SK-N-SH (cell line): ENCODE measurements at regions not wholly inside any gene's neighbourhood (a gene's known extent, or its start where the extent isn't known, plus 50 kb on each side); places are given as distances from the start of the nearest gene placed in this dataset.

Source experiments
- CTCF ChIA-PET: fragments of 300-600, 350-600 bp; formaldehyde crosslinking; extraction: SDS; loops from one replicate; lab custom pipeline; 2021; lab: Yijun Ruan, JAX
- POLR2A ChIA-PET: fragments of 350-600 bp; sonication (Branson Sonifier 250); formaldehyde crosslinking; extraction: SDS; loops from one replicate; lab custom pipeline; 2020; ENCODE audit warnings: antibody characterized with exemption, inconsistent platforms; lab: Yijun Ruan, JAX
- DNase-seq: peaks from one replicate; pipeline ENCODE4 v3.0.0; 2012
- H2AFZ ChIP-seq: fragments of 200-600 bp; sonication (generic); 2 replicates; pipeline ENCODE4 v1.8.1; 2016; ENCODE audit warnings: antibody characterized with exemption, mild to moderate bottlenecking, low read depth
- H3F3A ChIP-seq: fragments of 200-600 bp; sonication (generic); replicated peaks from 2 replicates; pipeline ENCODE3; 2016; ENCODE audit warnings: antibody characterized with exemption, mild to moderate bottlenecking; ENCODE audit not compliant: insufficient read depth
- H3K27ac ChIP-seq, 2 experiments: fragments of 200-500 bp in 1 of 2; fragments of 200-600 bp in 1 of 2; sonication (Bioruptor generic) in 1 of 2; sonication (generic), shearing (Covaris generic) in 1 of 2; 2 replicates each; pipeline versions ENCODE4 v1.5.1 to v1.6.1; 2014 to 2016; ENCODE audit warnings: low read depth in 2 of 2, inconsistent platforms in 1 of 2, low read length in 1 of 2, mild to moderate bottlenecking in 1 of 2, mixed read lengths in 1 of 2
- H3K27me3 ChIP-seq: fragments of 200-600 bp; sonication (generic), shearing (Covaris generic); 2 replicates; pipeline ENCODE4 v1.6.1; 2016; ENCODE audit warnings: mixed run types; ENCODE audit not compliant: insufficient read depth
- H3K36me3 ChIP-seq, 2 experiments: fragments of 200-500 bp in 1 of 2; fragments of 200-600 bp in 1 of 2; sonication (Bioruptor generic) in 1 of 2; sonication (generic) in 1 of 2; replicated peaks in 1 of 2; 2 replicates each; pipeline versions ENCODE3 to v1.5.1; 2014 to 2016; ENCODE audit warnings: low read length in 1 of 2, mild to moderate bottlenecking in 1 of 2; ENCODE audit not compliant: insufficient read depth in 2 of 2, control insufficient read depth in 1 of 2
- H3K4me1 ChIP-seq, 2 experiments: fragments of 200-500 bp in 1 of 2; fragments of 200-600 bp in 1 of 2; sonication (Bioruptor generic) in 1 of 2; sonication (generic), shearing (Covaris generic) in 1 of 2; 2 replicates each; pipeline versions ENCODE4 v1.5.1 to v1.6.1; 2014 to 2016; ENCODE audit warnings: low read depth in 1 of 2, low read length in 1 of 2, mixed run types in 1 of 2; ENCODE audit not compliant: insufficient read depth in 2 of 2, control insufficient read depth in 1 of 2
- H3K4me2 ChIP-seq: fragments of 200-600 bp; sonication (generic), shearing (Covaris generic); 2 replicates; pipeline ENCODE4 v1.6.1; 2017; ENCODE audit warnings: mixed run types
- H3K4me3 ChIP-seq, 2 experiments: fragments of 200-500 bp in 1 of 2; fragments of 200-600 bp in 1 of 2; sonication (Bioruptor generic) in 1 of 2; sonication (generic), shearing (Covaris generic) in 1 of 2; 2 replicates each; pipeline versions ENCODE4 v1.5.1 to v1.8.1; 2014 to 2016; ENCODE audit warnings: low read depth in 2 of 2, inconsistent platforms in 1 of 2, low read length in 1 of 2, mild to moderate bottlenecking in 1 of 2, mixed read lengths in 1 of 2, moderate library complexity in 1 of 2
- H3K79me2 ChIP-seq: fragments of 200-600 bp; sonication (generic); 2 replicates; pipeline ENCODE4 v1.8.1; 2017; ENCODE audit warnings: mild to moderate bottlenecking; ENCODE audit not compliant: insufficient read depth
- H3K9ac ChIP-seq: fragments of 200-600 bp; sonication (generic); 2 replicates; pipeline ENCODE4 v1.6.1; 2017; ENCODE audit warnings: mixed run types
- H3K9me2 ChIP-seq: fragments of 200-600 bp; sonication (generic); 2 replicates; pipeline ENCODE4 v1.6.1; 2017; ENCODE audit warnings: mixed run types
- H3K9me3 ChIP-seq: fragments of 200-600 bp; sonication (generic); 2 replicates; pipeline ENCODE4 v1.6.1; 2017; ENCODE audit warnings: mixed run types, mild to moderate bottlenecking, moderate library complexity
- H4K20me1 ChIP-seq: fragments of 200-600 bp; sonication (generic); 2 replicates; pipeline ENCODE4 v1.6.1; 2017; ENCODE audit warnings: mild to moderate bottlenecking, mixed run types; ENCODE audit not compliant: insufficient read depth
- ELF1 ChIP-seq: IDR thresholded peaks from 2 replicates; pipeline ENCODE4 v1.4.0; 2012
- EP300 ChIP-seq, 2 experiments: IDR thresholded peaks; 2 replicates each; pipeline versions ENCODE4 v1.4.0 to v1.6.1; 2012; ENCODE audit warnings: borderline replicate concordance in 1 of 2, low read depth in 1 of 2, low read length in 1 of 2
- EZH2phosphoT487 ChIP-seq: fragments of 200-600 bp; sonication (generic); IDR thresholded peaks from 2 replicates; pipeline ENCODE4 v1.6.1; 2017; ENCODE audit warnings: low read depth, mixed run types, mild to moderate bottlenecking, antibody characterized with exemption, moderate library complexity, borderline replicate concordance
- FOSL2 ChIP-seq: IDR thresholded peaks from 2 replicates; pipeline ENCODE4 v1.4.0; 2012; ENCODE audit warnings: low read depth, mild to moderate bottlenecking, moderate library complexity, borderline replicate concordance
- FOXM1 ChIP-seq: IDR thresholded peaks from 2 replicates; pipeline ENCODE4 v1.4.0; 2012; ENCODE audit warnings: low read depth, mild to moderate bottlenecking
- GABPA ChIP-seq: IDR thresholded peaks from 2 replicates; pipeline ENCODE4 v1.4.0; 2012; ENCODE audit warnings: low read depth, mild to moderate bottlenecking
- MEF2A ChIP-seq: IDR thresholded peaks from 2 replicates; pipeline ENCODE4 v1.4.0; 2012; ENCODE audit warnings: low read depth, borderline replicate concordance
- POLR2AphosphoS5 ChIP-seq: IDR thresholded peaks from 2 replicates; pipeline ENCODE4 v1.6.1; 2012; ENCODE audit warnings: low read depth, low read length
- RAD21 ChIP-seq: IDR thresholded peaks from 2 replicates; pipeline ENCODE4 v1.6.1; 2012; ENCODE audit warnings: mild to moderate bottlenecking, low read length
- RFX5 ChIP-seq: IDR thresholded peaks from 2 replicates; pipeline ENCODE4 v1.6.1; 2012; ENCODE audit warnings: mild to moderate bottlenecking, improper control_type of control experiment, low read length
- RXRA ChIP-seq: IDR thresholded peaks from 2 replicates; pipeline ENCODE4 v1.4.0; 2012; ENCODE audit warnings: low read depth, mild to moderate bottlenecking, borderline replicate concordance
- SIN3A ChIP-seq: IDR thresholded peaks from 2 replicates; pipeline ENCODE4 v1.6.1; 2012; ENCODE audit warnings: low read depth, mild to moderate bottlenecking, low read length, moderate library complexity, borderline replicate concordance
- TAF1 ChIP-seq: IDR thresholded peaks from 2 replicates; pipeline ENCODE4 v1.6.1; 2012; ENCODE audit warnings: low read depth, mild to moderate bottlenecking, low read length, moderate library complexity, borderline replicate concordance
- TEAD4 ChIP-seq: IDR thresholded peaks from 2 replicates; pipeline ENCODE4 v1.4.0; 2012; ENCODE audit warnings: mild to moderate bottlenecking, borderline replicate concordance; ENCODE audit not compliant: insufficient read depth
- YY1 ChIP-seq: IDR thresholded peaks from 2 replicates; pipeline ENCODE4 v1.4.0; 2012; ENCODE audit warnings: low read depth, mild to moderate bottlenecking
- WGBS: methylation state at CpG from one replicate; pipeline ENCODE4 v1.1.6; 2017; ENCODE audit warnings: low lambda C conversion rate; 5-methylcytosine and 5-hydroxymethylcytosine counted together
- TF ChIP-seq, protein P1 (sequence below): fragments of 200-600 bp; sonication (generic); IDR thresholded peaks from 2 replicates; pipeline ENCODE4 v1.6.1; 2017; ENCODE audit warnings: antibody characterized with exemption, mild to moderate bottlenecking, moderate library complexity
- TF ChIP-seq, protein P2 (sequence below): IDR thresholded peaks from 2 replicates; pipeline ENCODE4; 2012
- TF ChIP-seq, protein P3 (sequence below): IDR thresholded peaks from 2 replicates; pipeline ENCODE4 v1.6.1; 2012; ENCODE audit warnings: mild to moderate bottlenecking, low read depth, low read length, moderate library complexity
- TF ChIP-seq, protein P4 (sequence below): IDR thresholded peaks from 2 replicates; pipeline ENCODE4 v1.4.0; 2012; ENCODE audit warnings: low read depth, borderline replicate concordance
- TF ChIP-seq, protein P5 (sequence below): fragments of 150-350 bp; IDR thresholded peaks from 2 replicates; pipeline ENCODE4 v1.6.1; 2017; ENCODE audit warnings: antibody characterized with exemption, low read length, low read depth, borderline replicate concordance

DNA sequence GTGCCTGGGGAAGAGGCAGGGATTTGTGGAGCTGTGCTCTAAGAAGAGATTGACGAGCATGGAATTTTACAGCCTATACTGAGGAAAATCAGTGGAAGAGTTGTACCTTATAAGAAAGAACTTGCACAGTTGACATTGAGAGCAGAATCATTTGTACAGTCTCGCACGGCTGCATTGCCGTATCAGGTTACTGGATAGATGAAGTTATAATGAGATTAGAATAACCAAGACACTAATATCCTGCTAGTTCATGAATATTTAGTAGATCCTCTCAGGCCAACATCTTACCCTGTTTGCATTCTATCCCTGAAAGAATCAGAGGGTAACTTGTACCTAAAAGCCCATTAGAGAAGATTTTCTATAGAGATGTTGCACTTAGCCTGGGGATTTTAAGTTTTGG, 447.1 kb downstream of the PREX1 start:
- no peaks in the 10 kb centered on the region for H4K20me1 ChIP-seq
- TF ChIP-seq FOSL2 (no peak), GABPA (no peak), RAD21 (no peak), YY1 (no peak), RFX5 (no peak), FOXM1 (no peak), POLR2AphosphoS5 (no peak), SIN3A (no peak), EZH2phosphoT487 (no peak), ELF1 (no peak), MEF2A (no peak), TEAD4 (no peak), EP300 (IDR thresholded peaks at IDR 0.05; ENCODE audit: borderline replicate concordance in 1 of 2, low read depth in 1 of 2, low read length in 1 of 2) (no peak), TAF1 (no peak), RXRA (no peak)
- TF ChIP-seq, protein P1, sequence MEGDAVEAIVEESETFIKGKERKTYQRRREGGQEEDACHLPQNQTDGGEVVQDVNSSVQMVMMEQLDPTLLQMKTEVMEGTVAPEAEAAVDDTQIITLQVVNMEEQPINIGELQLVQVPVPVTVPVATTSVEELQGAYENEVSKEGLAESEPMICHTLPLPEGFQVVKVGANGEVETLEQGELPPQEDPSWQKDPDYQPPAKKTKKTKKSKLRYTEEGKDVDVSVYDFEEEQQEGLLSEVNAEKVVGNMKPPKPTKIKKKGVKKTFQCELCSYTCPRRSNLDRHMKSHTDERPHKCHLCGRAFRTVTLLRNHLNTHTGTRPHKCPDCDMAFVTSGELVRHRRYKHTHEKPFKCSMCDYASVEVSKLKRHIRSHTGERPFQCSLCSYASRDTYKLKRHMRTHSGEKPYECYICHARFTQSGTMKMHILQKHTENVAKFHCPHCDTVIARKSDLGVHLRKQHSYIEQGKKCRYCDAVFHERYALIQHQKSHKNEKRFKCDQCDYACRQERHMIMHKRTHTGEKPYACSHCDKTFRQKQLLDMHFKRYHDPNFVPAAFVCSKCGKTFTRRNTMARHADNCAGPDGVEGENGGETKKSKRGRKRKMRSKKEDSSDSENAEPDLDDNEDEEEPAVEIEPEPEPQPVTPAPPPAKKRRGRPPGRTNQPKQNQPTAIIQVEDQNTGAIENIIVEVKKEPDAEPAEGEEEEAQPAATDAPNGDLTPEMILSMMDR, result no peak
- TF ChIP-seq, protein P2, sequence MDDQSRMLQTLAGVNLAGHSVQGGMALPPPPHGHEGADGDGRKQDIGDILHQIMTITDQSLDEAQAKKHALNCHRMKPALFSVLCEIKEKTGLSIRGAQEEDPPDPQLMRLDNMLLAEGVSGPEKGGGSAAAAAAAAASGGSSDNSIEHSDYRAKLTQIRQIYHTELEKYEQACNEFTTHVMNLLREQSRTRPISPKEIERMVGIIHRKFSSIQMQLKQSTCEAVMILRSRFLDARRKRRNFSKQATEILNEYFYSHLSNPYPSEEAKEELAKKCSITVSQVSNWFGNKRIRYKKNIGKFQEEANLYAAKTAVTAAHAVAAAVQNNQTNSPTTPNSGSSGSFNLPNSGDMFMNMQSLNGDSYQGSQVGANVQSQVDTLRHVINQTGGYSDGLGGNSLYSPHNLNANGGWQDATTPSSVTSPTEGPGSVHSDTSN, result no peak
- TF ChIP-seq, protein P3, sequence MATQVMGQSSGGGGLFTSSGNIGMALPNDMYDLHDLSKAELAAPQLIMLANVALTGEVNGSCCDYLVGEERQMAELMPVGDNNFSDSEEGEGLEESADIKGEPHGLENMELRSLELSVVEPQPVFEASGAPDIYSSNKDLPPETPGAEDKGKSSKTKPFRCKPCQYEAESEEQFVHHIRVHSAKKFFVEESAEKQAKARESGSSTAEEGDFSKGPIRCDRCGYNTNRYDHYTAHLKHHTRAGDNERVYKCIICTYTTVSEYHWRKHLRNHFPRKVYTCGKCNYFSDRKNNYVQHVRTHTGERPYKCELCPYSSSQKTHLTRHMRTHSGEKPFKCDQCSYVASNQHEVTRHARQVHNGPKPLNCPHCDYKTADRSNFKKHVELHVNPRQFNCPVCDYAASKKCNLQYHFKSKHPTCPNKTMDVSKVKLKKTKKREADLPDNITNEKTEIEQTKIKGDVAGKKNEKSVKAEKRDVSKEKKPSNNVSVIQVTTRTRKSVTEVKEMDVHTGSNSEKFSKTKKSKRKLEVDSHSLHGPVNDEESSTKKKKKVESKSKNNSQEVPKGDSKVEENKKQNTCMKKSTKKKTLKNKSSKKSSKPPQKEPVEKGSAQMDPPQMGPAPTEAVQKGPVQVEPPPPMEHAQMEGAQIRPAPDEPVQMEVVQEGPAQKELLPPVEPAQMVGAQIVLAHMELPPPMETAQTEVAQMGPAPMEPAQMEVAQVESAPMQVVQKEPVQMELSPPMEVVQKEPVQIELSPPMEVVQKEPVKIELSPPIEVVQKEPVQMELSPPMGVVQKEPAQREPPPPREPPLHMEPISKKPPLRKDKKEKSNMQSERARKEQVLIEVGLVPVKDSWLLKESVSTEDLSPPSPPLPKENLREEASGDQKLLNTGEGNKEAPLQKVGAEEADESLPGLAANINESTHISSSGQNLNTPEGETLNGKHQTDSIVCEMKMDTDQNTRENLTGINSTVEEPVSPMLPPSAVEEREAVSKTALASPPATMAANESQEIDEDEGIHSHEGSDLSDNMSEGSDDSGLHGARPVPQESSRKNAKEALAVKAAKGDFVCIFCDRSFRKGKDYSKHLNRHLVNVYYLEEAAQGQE, result no peak
- TF ChIP-seq, protein P4, sequence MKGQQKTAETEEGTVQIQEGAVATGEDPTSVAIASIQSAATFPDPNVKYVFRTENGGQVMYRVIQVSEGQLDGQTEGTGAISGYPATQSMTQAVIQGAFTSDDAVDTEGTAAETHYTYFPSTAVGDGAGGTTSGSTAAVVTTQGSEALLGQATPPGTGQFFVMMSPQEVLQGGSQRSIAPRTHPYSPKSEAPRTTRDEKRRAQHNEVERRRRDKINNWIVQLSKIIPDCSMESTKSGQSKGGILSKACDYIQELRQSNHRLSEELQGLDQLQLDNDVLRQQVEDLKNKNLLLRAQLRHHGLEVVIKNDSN, result no peak
- TF ChIP-seq, protein P5, sequence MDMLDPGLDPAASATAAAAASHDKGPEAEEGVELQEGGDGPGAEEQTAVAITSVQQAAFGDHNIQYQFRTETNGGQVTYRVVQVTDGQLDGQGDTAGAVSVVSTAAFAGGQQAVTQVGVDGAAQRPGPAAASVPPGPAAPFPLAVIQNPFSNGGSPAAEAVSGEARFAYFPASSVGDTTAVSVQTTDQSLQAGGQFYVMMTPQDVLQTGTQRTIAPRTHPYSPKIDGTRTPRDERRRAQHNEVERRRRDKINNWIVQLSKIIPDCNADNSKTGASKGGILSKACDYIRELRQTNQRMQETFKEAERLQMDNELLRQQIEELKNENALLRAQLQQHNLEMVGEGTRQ, result no peak
- TF ChIP-seq, all 33 proteins: peak for 0
- H2AFZ ChIP-seq, result no peak overlapping the region
- H3K9ac ChIP-seq, result no peak overlapping the region
- H3K9me3 ChIP-seq, result no peaks in the 10 kb centered on the region
- H3K9me2 ChIP-seq, result no peaks in the 10 kb centered on the region
- no peaks in the 10 kb centered on the region for H3K27me3 ChIP-seq
- DNase-seq, result no peak
- H3K4me2 ChIP-seq, result no peak overlapping the region
- H3K4me1 ChIP-seq, result peaks cover 3 to 7% of the 10 kb centered on the region in 2 experiments; a peak in 2 of 4 replicates
- no peaks in the 10 kb centered on the region for H3F3A ChIP-seq
- H3K4me3 ChIP-seq, result no peak overlapping the region
- WGBS, result 86% methylated on average over 4 of the region's 4 CpGs
- no peaks in the 10 kb centered on the region for H3K79me2 ChIP-seq
- H3K36me3 ChIP-seq, result no peaks in the 10 kb centered on the region
- H3K27ac ChIP-seq, result no peak overlapping the region
- ChIA-PET CTCF (interaction anchor here (1.0 to 1.2 kb wide), 2 partner anchors 30 to 594 kb away, joined by 3 to 4 read pairs; no protein-coding TSS in a partner anchor), POLR2A (no interaction called here)
